ENCODE measurements at regions not wholly inside any gene's neighbourhood (a gene's known extent, or its start where the extent isn't known, plus 50 kb on each side); places are given as distances from the start of the nearest gene placed in this dataset.
"Not testable (repeated sequence)": the region's sequence is repeated elsewhere in the genome, so short reads cannot be mapped to it uniquely, and the experiment has no call there.

- Histone ChIP-seq H4K20me1 (ENCODE audit: insufficient read depth, low read length) (no peaks in the 10 kb centered on the region), H3K27ac (ENCODE audit: low read depth in 1 of 2, low read length in 2 of 2) (no peak overlapping the region), H2AFZ (ENCODE audit: insufficient read depth, low read depth, low read length, poor library complexity, severe bottlenecking) (no peak overlapping the region), H3K4me1 (ENCODE audit: control insufficient read depth in 1 of 2, insufficient read depth in 2 of 2, low read length in 2 of 2) (no peaks in the 10 kb centered on the region), H3K9ac (ENCODE audit: insufficient read depth, low read length, poor library complexity, severe bottlenecking) (no peak overlapping the region), H3K36me3 (replicated peaks in 1 of 2; ENCODE audit: control insufficient read depth in 1 of 2, insufficient read depth in 2 of 2, low read length in 2 of 2) (no peaks in the 10 kb centered on the region), H3K27me3 (ENCODE audit: control insufficient read depth in 2 of 2, insufficient read depth in 2 of 2, low read length in 2 of 2) (no peaks in the 10 kb centered on the region), H3K4me2 (replicated peaks; ENCODE audit: extremely low read depth, low read length, poor library complexity, severe bottlenecking) (no peak overlapping the region), H3K4me3 (replicated peaks in 1 of 3; ENCODE audit: low read depth in 2 of 3, low read length in 3 of 3) (no peak overlapping the region), H3K9me3 (replicated peaks in 1 of 2; ENCODE audit: control insufficient read depth in 1 of 2, insufficient read depth in 1 of 2, low read length in 2 of 2) (peaks cover 0 to 4% of the 10 kb centered on the region in 2 donors), H3K79me2 (ENCODE audit: insufficient read depth, low read length) (no peaks in the 10 kb centered on the region)
- Mint-ChIP-seq H3K9me3 (peaks cover 0 to 7% (median 1%) of the 10 kb centered on the region in 7 donors), H3K27ac (no peak overlapping the region), H3K4me1 (no peaks in the 10 kb centered on the region), H3K36me3 (no peaks in the 10 kb centered on the region), H3K27me3 (ENCODE audit: low read depth in 3 of 3) (no peaks in the 10 kb centered on the region), H3K4me3 (no peak overlapping the region)
- intact Hi-C loops (cut with micrococcal nuclease): no loop called here
- TF ChIP-seq CTCF (IDR thresholded peaks at IDR 0.05): no peak
- 70% methylated on average over 2 of the region's 5 CpGs for WGBS (ENCODE audit: insufficient coverage)
- DNase-seq: no peak
These were observed 407.9 kb upstream of the TENM3 start for GRCh38 chr4:181835348-181835747.

GRCh38 chr4:181838253-181838652, 404.9 kb upstream of the TENM3 start:
- no peaks in the 10 kb centered on the region for H3K36me3 Mint-ChIP-seq
- Histone ChIP-seq H3K36me3 (replicated peaks in 1 of 2; ENCODE audit: control insufficient read depth in 1 of 2, insufficient read depth in 2 of 2, low read length in 2 of 2) (no peaks in the 10 kb centered on the region), H3K9ac (ENCODE audit: insufficient read depth, low read length, poor library complexity, severe bottlenecking) (no peak overlapping the region), H3K27ac (ENCODE audit: low read depth in 1 of 2, low read length in 2 of 2) (no peak overlapping the region), H2AFZ (ENCODE audit: insufficient read depth, low read depth, low read length, poor library complexity, severe bottlenecking) (no peak overlapping the region), H3K4me2 (replicated peaks; ENCODE audit: extremely low read depth, low read length, poor library complexity, severe bottlenecking) (no peak overlapping the region), H3K4me3 (replicated peaks in 1 of 3; ENCODE audit: low read depth in 2 of 3, low read length in 3 of 3) (no peak overlapping the region), H3K79me2 (ENCODE audit: insufficient read depth, low read length) (no peaks in the 10 kb centered on the region), H4K20me1 (ENCODE audit: insufficient read depth, low read length) (no peaks in the 10 kb centered on the region), H3K27me3 (ENCODE audit: control insufficient read depth in 2 of 2, insufficient read depth in 2 of 2, low read length in 2 of 2) (no peaks in the 10 kb centered on the region), H3K4me1 (ENCODE audit: control insufficient read depth in 1 of 2, insufficient read depth in 2 of 2, low read length in 2 of 2) (no peaks in the 10 kb centered on the region), H3K9me3 (replicated peaks in 1 of 2; ENCODE audit: control insufficient read depth in 1 of 2, insufficient read depth in 1 of 2, low read length in 2 of 2) (peaks cover 0 to 4% of the 10 kb centered on the region in 2 donors)
- H3K9me3 Mint-ChIP-seq: peaks cover 0 to 5% (median 1%) of the 10 kb centered on the region in 7 donors
- intact Hi-C loops (cut with micrococcal nuclease): no loop called here
- DNase-seq: no peak
- H3K4me3 Mint-ChIP-seq: no peak overlapping the region
- H3K4me1 Mint-ChIP-seq: no peaks in the 10 kb centered on the region
- WGBS (ENCODE audit: insufficient coverage): no CpG with 5 or more reads among the region's 3 CpGs
- no peaks in the 10 kb centered on the region for H3K27me3 Mint-ChIP-seq (ENCODE audit: low read depth in 3 of 3)
- TF ChIP-seq CTCF (IDR thresholded peaks at IDR 0.05): no peak
- H3K27ac Mint-ChIP-seq: no peak overlapping the region

- DNase-seq; H3K36me3 Mint-ChIP-seq; H3K27me3 Mint-ChIP-seq (ENCODE audit: low read depth in 3 of 3); H2AFZ ChIP-seq (ENCODE audit: insufficient read depth, low read depth, low read length, poor library complexity, severe bottlenecking); H3K79me2 ChIP-seq (ENCODE audit: insufficient read depth, low read length); H4K20me1 ChIP-seq (ENCODE audit: insufficient read depth, low read length); H3K9ac ChIP-seq (ENCODE audit: insufficient read depth, low read length, poor library complexity, severe bottlenecking); H3K9me3 ChIP-seq (replicated peaks in 1 of 2; ENCODE audit: control insufficient read depth in 1 of 2, insufficient read depth in 1 of 2, low read length in 2 of 2); H3K4me3 ChIP-seq (replicated peaks in 1 of 3; ENCODE audit: low read depth in 2 of 3, low read length in 3 of 3); H3K4me2 ChIP-seq (replicated peaks; ENCODE audit: extremely low read depth, low read length, poor library complexity, severe bottlenecking); H3K27me3 ChIP-seq (ENCODE audit: control insufficient read depth in 2 of 2, insufficient read depth in 2 of 2, low read length in 2 of 2); H3K36me3 ChIP-seq (replicated peaks in 1 of 2; ENCODE audit: control insufficient read depth in 1 of 2, insufficient read depth in 2 of 2, low read length in 2 of 2); H3K4me3 Mint-ChIP-seq; H3K27ac ChIP-seq (ENCODE audit: low read depth in 1 of 2, low read length in 2 of 2); H3K9me3 Mint-ChIP-seq; H3K4me1 ChIP-seq (ENCODE audit: control insufficient read depth in 1 of 2, insufficient read depth in 2 of 2, low read length in 2 of 2); H3K4me1 Mint-ChIP-seq; H3K27ac Mint-ChIP-seq; intact Hi-C loops (cut with micrococcal nuclease): not testable (repeated sequence)
- WGBS (ENCODE audit: insufficient coverage): 92% methylated on average over 12 of the region's 14 CpGs
These were observed 399.4 kb upstream of the TENM3 start for GRCh38 chr4:181843797-181844196.

Measured in CD14-positive monocyte (primary cell).